D721Med (cell line): ENCODE measurements at regions not wholly inside any gene's neighbourhood (a gene's known extent, or its start where the extent isn't known, plus 50 kb on each side); places are given as distances from the start of the nearest gene placed in this dataset.

Experiments used
- DNase-seq: peaks from one replicate; pipeline ENCODE4 v3.0.0; 2011; ENCODE audit warnings: low spot score; ENCODE audit not compliant: insufficient read length
- FAIRE-seq: peaks from 2 replicates; lab custom pipeline; 2011; peaks lifted over from hg19 to GRCh38; lab: Jason Lieb, UNC
- TF ChIP-seq, protein P1 (sequence below): IDR thresholded peaks from 2 replicates; pipeline ENCODE4 v1.5.1; 2012; ENCODE audit warnings: mild to moderate bottlenecking, control low read depth; ENCODE audit not compliant: insufficient read depth; ENCODE audit errors: missing control alignments

DNA sequence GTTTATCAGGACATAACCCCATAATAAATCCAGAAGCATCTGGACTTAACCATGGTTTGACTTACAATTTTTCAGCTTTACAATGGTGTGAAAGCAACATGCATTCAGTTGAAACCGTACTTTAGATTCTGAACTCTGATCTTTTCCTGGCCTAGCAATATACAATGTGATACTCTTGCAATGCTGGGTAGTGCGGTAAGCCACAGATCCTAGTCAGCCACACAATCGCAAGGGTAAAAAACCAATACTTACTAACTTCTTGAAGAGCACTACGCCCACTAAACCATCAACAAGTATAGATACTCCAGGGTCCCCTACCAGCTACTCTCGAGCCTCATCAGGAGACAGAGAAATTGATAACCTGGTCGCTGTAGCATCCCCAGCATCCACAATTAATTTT is 71.0 kb upstream of the CCDC150 start:
- TF ChIP-seq, protein P1, sequence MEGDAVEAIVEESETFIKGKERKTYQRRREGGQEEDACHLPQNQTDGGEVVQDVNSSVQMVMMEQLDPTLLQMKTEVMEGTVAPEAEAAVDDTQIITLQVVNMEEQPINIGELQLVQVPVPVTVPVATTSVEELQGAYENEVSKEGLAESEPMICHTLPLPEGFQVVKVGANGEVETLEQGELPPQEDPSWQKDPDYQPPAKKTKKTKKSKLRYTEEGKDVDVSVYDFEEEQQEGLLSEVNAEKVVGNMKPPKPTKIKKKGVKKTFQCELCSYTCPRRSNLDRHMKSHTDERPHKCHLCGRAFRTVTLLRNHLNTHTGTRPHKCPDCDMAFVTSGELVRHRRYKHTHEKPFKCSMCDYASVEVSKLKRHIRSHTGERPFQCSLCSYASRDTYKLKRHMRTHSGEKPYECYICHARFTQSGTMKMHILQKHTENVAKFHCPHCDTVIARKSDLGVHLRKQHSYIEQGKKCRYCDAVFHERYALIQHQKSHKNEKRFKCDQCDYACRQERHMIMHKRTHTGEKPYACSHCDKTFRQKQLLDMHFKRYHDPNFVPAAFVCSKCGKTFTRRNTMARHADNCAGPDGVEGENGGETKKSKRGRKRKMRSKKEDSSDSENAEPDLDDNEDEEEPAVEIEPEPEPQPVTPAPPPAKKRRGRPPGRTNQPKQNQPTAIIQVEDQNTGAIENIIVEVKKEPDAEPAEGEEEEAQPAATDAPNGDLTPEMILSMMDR: no peak
- no peak for FAIRE-seq
- no peak for DNase-seq

DNA sequence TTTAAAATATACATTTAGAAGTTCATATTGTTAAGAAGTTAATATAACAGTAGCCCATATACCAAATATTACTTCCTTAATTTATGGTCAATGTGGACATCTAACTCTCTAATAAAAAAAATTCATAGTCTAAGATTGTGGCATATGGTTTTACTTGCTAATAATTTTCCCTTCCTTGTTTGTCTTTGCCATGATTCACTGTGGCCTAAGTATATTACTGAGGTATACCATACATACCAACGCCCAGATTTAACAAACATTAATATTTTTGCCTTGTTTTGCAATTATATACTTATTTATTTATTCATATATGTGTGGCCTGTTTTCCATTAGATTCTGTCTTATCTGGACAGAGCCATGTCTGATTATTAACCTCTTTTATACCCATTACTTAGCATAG is 54.6 kb upstream of the CCDC150 start:
- TF ChIP-seq, protein P1: no peak
- DNase-seq (no peak), FAIRE-seq (no peak)

DNA sequence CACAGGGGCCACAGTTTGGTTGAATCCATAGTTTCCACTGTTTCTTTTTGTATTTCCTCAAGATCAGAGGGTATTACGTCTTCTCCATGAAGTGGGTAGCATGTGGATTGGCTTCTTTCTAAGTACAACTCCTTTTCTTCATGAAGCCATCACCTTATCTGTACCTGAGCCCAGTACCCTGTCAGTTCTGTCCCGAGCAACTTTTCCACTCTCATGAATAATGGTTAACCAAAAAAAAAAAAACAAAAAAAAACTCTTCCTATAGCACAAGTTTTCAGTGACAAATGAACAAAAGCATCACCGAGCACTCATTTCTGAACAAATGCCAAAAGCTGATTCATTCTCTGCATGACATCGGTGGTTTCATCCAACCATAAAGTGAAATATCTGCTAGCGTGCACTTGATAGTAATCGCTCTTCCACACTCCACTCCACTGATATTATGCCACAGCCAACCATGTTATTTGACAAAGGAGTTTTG is 53.0 kb upstream of the CCDC150 start:
- FAIRE-seq: no peak
- no peak for DNase-seq
- TF ChIP-seq, protein P1: no peak

DNA sequence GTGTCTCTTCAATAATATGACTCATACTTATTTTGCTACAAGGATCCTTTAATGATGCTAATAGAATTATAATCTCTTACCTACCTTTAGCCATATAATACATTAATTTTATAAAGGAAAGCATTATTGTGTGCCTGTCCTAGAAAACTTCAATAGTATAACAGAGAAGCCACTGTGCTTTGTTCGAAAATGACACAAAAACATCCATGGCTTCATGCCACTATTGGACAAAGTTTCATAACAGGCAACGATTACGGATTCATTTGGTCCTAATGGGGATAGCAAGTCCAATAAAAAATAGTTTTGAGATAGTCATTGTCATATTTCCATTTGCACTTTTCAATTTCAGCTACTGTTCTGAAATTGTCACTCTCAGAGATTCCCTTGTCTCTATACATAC is 52.5 kb upstream of the CCDC150 start:
- DNase-seq (no peak), FAIRE-seq (no peak)
- TF ChIP-seq, protein P1: no peak

DNA sequence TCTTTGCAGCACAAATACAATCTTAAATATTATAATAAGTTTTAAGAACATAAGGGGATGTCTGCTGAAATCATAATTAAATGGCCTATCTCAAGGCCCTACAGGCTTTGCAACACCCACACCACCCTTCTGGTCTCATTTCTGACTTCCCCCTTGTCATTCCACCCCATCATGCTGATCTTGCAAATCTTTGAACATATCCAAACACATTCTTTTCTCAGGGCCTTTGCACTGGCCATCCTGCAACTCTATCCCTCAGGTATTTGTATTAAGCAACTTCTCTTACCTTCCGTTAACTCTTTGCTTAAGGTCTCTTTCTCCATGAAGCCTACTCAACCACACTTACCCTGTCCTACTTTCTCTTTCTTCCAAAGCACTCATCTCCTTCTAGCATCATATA is 51.8 kb upstream of the CCDC150 start:
- TF ChIP-seq, protein P1: no peak
- no peak for FAIRE-seq
- DNase-seq: no peak

DNA sequence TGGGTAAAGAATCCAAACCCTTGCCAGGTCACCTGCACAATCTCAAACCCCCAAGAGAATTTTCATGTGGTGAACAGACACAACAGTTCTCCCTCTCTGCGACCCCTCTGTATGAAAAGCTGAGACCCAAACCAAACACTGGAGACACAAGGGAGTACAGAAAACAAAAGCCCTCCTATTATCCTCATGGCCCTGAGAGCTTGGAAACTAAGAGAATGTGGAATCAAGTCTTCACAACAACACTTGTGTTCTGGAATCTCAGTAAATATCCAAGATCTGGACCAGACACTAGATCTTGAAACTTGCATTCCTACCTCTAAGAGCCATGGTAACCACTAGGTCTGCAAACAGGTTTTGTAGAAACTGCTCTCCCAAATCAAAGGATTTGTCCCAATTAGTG is 50.1 kb upstream of the CCDC150 start:
- FAIRE-seq (no peak), DNase-seq (no peak)
- TF ChIP-seq, protein P1: no peak
